HCT116 (cell line): ENCODE measurements at regions not wholly inside any gene's neighbourhood (a gene's known extent, or its start where the extent isn't known, plus 50 kb on each side); places are given as distances from the start of the nearest gene placed in this dataset.
"Not testable (repeated sequence)": the region's sequence is repeated elsewhere in the genome, so short reads cannot be mapped to it uniquely, and the experiment has no call there.

Experiments
- ATAC-seq: fragments of 200-7000 bp; cut with Tn5 transposase; 2 replicates; pipeline ENCODE4 v1.9.1; 2020; ENCODE audit warnings: mild to moderate bottlenecking, moderate library complexity
- BruUV-seq: library from RNA; stranded (reverse); fragments of 400-500 nt; replicated peaks from 2 replicates; lab custom pipeline; 2021; lab: Mats Ljungman, UMichigan
- CTCF ChIA-PET: fragments of 300-600 bp; sonication (Branson Sonifier 250); formaldehyde crosslinking; loops from one replicate; lab custom pipeline; 2021; ENCODE audit warnings: antibody characterized with exemption; lab: Charles Lee
- POLR2A ChIA-PET: fragments of 300-600, 350-600 bp; sonication (Branson Sonifier 250); formaldehyde crosslinking; loops from one replicate; lab custom pipeline; 2021; ENCODE audit warnings: antibody characterized with exemption; lab: Charles Lee
- RAD21 ChIA-PET, 2 experiments: fragments of 300-600 bp; sonication (Branson Sonifier 250); formaldehyde crosslinking; loops; one replicate each; lab custom pipeline; 2023; ENCODE audit warnings: low total read pairs in 2 of 2; ENCODE audit not compliant: uncharacterized antibody in 2 of 2, unreplicated experiment in 2 of 2, low non-redundant PET in 1 of 2; lab: Charles Lee
- DNase-seq: peaks from one replicate; pipeline ENCODE4 v3.0.0-alpha.2; 2010; ENCODE audit warnings: low read depth, low spot score
- H2AFZ ChIP-seq: fragments of 200-600 bp; shearing (Covaris generic), sonication (generic); 2 replicates; pipeline ENCODE4 v1.6.1; 2017; ENCODE audit warnings: low read depth, mixed run types, mixed read lengths, antibody characterized with exemption, low read length; ENCODE audit not compliant: poor library complexity, severe bottlenecking
- H3K27ac ChIP-seq: 2 replicates; pipeline ENCODE4 v1.5.1; 2012; ENCODE audit warnings: low read depth, low read length
- H3K27me3 ChIP-seq: fragments of 200-600 bp; sonication (generic); 2 replicates; pipeline ENCODE4 v1.6.1; 2016; ENCODE audit warnings: mixed run types, low read length, mixed read lengths; ENCODE audit not compliant: insufficient read depth
- H3K36me3 ChIP-seq, 2 experiments: fragments of 200-500 bp in 1 of 2; fragments of 200-600 bp in 1 of 2; sonication (Bioruptor generic) in 1 of 2; sonication (generic) in 1 of 2; 2 replicates each; pipeline versions ENCODE4 v1.5.1 to v1.6.1; 2014 to 2016; ENCODE audit warnings: low read length in 2 of 2, inconsistent platforms in 1 of 2, mixed read lengths in 1 of 2, mixed run types in 1 of 2; ENCODE audit not compliant: insufficient read depth in 2 of 2, control insufficient read depth in 1 of 2
- H3K4me1 ChIP-seq, 2 experiments: fragments of 200-600 bp in 1 of 2; sonication (generic) in 1 of 2; 2 replicates each; pipeline versions ENCODE4 v1.5.1 to v1.6.1; 2012 to 2017; ENCODE audit warnings: low read length in 2 of 2, inconsistent platforms in 1 of 2, mild to moderate bottlenecking in 1 of 2, mixed read lengths in 1 of 2, mixed run types in 1 of 2, moderate library complexity in 1 of 2; ENCODE audit not compliant: insufficient read depth in 2 of 2, control insufficient read depth in 1 of 2
- H3K4me2 ChIP-seq: fragments of 200-600 bp; sonication (generic); 2 replicates; pipeline ENCODE4 v1.6.1; 2017; ENCODE audit warnings: mixed run types, low read length, mixed read lengths
- H3K4me3 ChIP-seq, 2 experiments: fragments of 200-600 bp in 1 of 2; sonication (generic) in 1 of 2; replicated peaks in 1 of 2; 2 replicates each; pipeline ENCODE4 v1.5.1; 2011 to 2016; ENCODE audit warnings: low read length in 2 of 2, control low read depth in 1 of 2, low read depth in 1 of 2, mild to moderate bottlenecking in 1 of 2, mixed read lengths in 1 of 2, mixed run types in 1 of 2
- H3K79me2 ChIP-seq: fragments of 200-600 bp; sonication (generic); 2 replicates; pipeline ENCODE4 v1.6.1; 2017; ENCODE audit warnings: mild to moderate bottlenecking, mixed run types, low read length, moderate library complexity, mixed read lengths; ENCODE audit not compliant: insufficient read depth
- H3K9ac ChIP-seq: fragments of 200-600 bp; sonication (generic); 2 replicates; pipeline ENCODE4 v1.6.1; 2016; ENCODE audit warnings: low read length, mixed read lengths
- H3K9me2 ChIP-seq: fragments of 200-600 bp; sonication (generic), shearing (Covaris generic); 2 replicates; pipeline ENCODE4 v1.6.1; 2017; ENCODE audit warnings: mixed run types, mild to moderate bottlenecking, moderate library complexity; ENCODE audit not compliant: insufficient read depth
- H3K9me3 ChIP-seq, 2 experiments: fragments of 200-500 bp in 1 of 2; fragments of 200-600 bp in 1 of 2; sonication (Bioruptor generic) in 1 of 2; sonication (generic) in 1 of 2; 2 replicates each; pipeline ENCODE4 v1.6.1; 2014 to 2017; ENCODE audit warnings: low read length in 2 of 2, mixed read lengths in 2 of 2, inconsistent platforms in 1 of 2, low read depth in 1 of 2, mild to moderate bottlenecking in 1 of 2, mixed run types in 1 of 2, moderate library complexity in 1 of 2; ENCODE audit not compliant: control insufficient read depth in 1 of 2, insufficient read depth in 1 of 2
- H4K20me1 ChIP-seq: fragments of 200-600 bp; sonication (generic), shearing (Covaris generic); 2 replicates; pipeline ENCODE4 v1.6.1; 2017; ENCODE audit warnings: mixed run types, mild to moderate bottlenecking, moderate library complexity; ENCODE audit not compliant: insufficient read depth
- ZNF274 ChIP-seq: fragments of 200-500 bp; sonication (Bioruptor generic); IDR thresholded peaks from 2 replicates; pipeline ENCODE4 v1.6.1; 2014; ENCODE audit warnings: mild to moderate bottlenecking, low read depth, low read length, inconsistent platforms
- intact Hi-C: fragments of 100-400 bp; cut with micrococcal nuclease; formaldehyde crosslinking; loops from 2 replicates; pipeline ENCODE4 v1.10.0; 2022
- TF ChIP-seq, protein P1 (sequence below): IDR thresholded peaks from 2 replicates; pipeline ENCODE4 v1.6.1; 2012

DNA sequence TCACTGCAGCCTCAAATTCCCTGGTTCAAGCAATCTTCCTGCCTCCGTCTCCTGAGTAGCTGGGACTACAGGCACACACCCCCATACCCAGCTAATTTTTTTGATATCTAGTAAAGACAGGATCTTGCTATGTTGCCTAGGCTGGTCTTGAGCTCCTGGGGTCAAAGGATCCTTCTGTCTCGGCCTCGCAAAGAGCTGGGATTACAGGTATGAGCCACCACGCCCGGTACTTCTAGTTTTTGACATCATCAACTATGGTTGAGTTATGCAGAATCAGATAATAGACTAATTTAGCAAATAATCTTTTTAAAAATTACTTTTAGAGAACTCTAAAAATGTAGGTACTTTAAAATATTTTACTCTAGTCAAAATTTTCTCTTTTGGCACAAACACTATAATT, 166.2 kb downstream of the SOX4 start:
- ATAC-seq, result no peak
- Histone ChIP-seq H4K20me1 (no peaks in the 10 kb centered on the region), H3K9ac (no peak overlapping the region), H3K27me3 (no peaks in the 10 kb centered on the region), H3K9me2 (no peaks in the 10 kb centered on the region), H3K4me3 (no peak overlapping the region), H3K4me1 (peaks cover 4 to 8% of the 10 kb centered on the region in 2 experiments; a peak in 3 of 4 replicates), H2AFZ (no peak overlapping the region), H3K27ac (no peak overlapping the region), H3K36me3 (no peaks in the 10 kb centered on the region), H3K4me2 (no peak overlapping the region), H3K9me3 (no peaks in the 10 kb centered on the region), H3K79me2 (no peaks in the 10 kb centered on the region)
- TF ChIP-seq, protein P1, sequence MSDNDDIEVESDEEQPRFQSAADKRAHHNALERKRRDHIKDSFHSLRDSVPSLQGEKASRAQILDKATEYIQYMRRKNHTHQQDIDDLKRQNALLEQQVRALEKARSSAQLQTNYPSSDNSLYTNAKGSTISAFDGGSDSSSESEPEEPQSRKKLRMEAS, result no peak
- TF ChIP-seq ZNF274, result no peak
- BruUV-seq, result no TSS peak
- intact Hi-C loops, result no loop called here
- POLR2A ChIA-PET, result no interaction called here
- DNase-seq, result no peak
- RAD21 ChIA-PET, result interaction anchor here in 1 of 2 experiments (1.2 kb wide), 1 partner anchor 16 kb away, joined by 3 read pairs; no protein-coding TSS in a partner anchor
- CTCF ChIA-PET, result no interaction called here

DNA sequence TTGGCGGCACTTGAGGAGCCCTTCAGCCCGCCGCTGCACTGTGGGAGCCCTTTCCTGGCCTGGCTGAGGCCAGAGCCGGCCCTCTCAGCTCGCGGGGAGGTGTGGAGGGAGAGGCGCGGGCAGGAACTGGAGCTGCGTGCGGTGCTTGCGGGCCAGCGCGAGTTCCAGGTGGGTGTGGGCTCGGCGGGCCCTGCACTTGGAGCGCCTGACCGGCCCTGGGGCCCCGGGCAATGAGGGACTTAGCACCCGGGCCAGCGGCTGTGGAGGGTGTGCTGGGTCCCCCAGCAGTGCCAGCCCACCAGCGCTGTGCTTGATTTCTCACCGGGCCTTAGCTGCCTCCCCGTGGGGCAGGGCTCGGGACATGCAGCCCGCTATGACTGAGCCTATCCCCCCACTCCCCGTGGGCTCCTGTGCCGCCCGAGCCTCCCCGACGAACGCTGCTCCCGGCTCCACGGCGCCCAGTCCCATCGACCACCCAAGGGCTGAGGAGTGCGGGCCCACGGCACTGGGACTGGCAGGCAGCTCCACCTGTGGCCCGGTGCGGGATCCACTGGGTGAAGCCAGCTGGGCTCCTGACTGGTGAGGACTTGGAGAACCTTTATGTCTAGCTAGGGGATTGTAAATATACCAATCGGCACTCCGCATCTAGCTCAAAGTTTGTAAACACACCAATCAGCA, 167.6 kb downstream of the SOX4 start:
- DNase-seq, CTCF ChIA-PET, intact Hi-C loops, H3K9me3 ChIP-seq, H3K4me2 ChIP-seq, H4K20me1 ChIP-seq, BruUV-seq, H3K4me1 ChIP-seq, H3K27me3 ChIP-seq, H2AFZ ChIP-seq, H3K9ac ChIP-seq, RAD21 ChIA-PET, H3K79me2 ChIP-seq, ATAC-seq, POLR2A ChIA-PET, H3K9me2 ChIP-seq, H3K4me3 ChIP-seq, H3K27ac ChIP-seq, H3K36me3 ChIP-seq: not testable (repeated sequence)
